Endothelial cell of umbilical vein (primary cell): ENCODE measurements at regions not wholly inside any gene's neighbourhood (a gene's known extent, or its start where the extent isn't known, plus 50 kb on each side); places are given as distances from the start of the nearest gene placed in this dataset.

Experiments used
- BruUV-seq: library from RNA; stranded (reverse); fragments of 400-500 nt; replicated peaks from 2 replicates; lab custom pipeline; 2021; lab: Mats Ljungman, UMichigan
- CTCF ChIA-PET: fragments of 300-600, 350-600 bp; sonication (Branson Sonifier 250); formaldehyde crosslinking; loops from one replicate; lab custom pipeline; 2021; ENCODE audit warnings: antibody characterized with exemption, inconsistent platforms; lab: Charles Lee
- POLR2A ChIA-PET: fragments of 300-600, 350-600 bp; sonication (Branson Sonifier 250); formaldehyde crosslinking; loops from one replicate; lab custom pipeline; 2021; ENCODE audit warnings: antibody characterized with exemption, inconsistent platforms; lab: Charles Lee
- DNase-seq: peaks from one replicate; pipeline ENCODE4 v3.0.0-alpha.2; 2011; ENCODE audit warnings: low read depth, low spot score
- FAIRE-seq: peaks from 2 replicates; lab custom pipeline; 2011; peaks lifted over from hg19 to GRCh38; lab: Jason Lieb, UNC
- H2AFZ ChIP-seq: 2 replicates; pipeline ENCODE4 v1.6.0; 2012; ENCODE audit warnings: low read depth, low read length, control low read depth, inconsistent platforms
- H3K27ac ChIP-seq: 2 replicates; pipeline ENCODE4 v1.5.1; 2011; ENCODE audit warnings: low read depth, mild to moderate bottlenecking, control low read depth, low read length, moderate library complexity; ENCODE audit not compliant: insufficient read depth
- H3K27me3 ChIP-seq, 2 experiments: 2 replicates each; pipeline versions ENCODE4 v1.6.0 to v1.6.1; 2011; ENCODE audit warnings: low read length in 2 of 2, mixed read lengths in 1 of 2; ENCODE audit not compliant: control insufficient read depth in 2 of 2, insufficient read depth in 2 of 2
- H3K36me3 ChIP-seq, 2 experiments: 2 replicates in 1 of 2; 3 replicates in 1 of 2; pipeline ENCODE4 v1.5.1; 2011; ENCODE audit warnings: low read length in 2 of 2, mild to moderate bottlenecking in 1 of 2, moderate library complexity in 1 of 2; ENCODE audit not compliant: control insufficient read depth in 2 of 2, insufficient read depth in 2 of 2; ENCODE audit errors: extremely low read depth in 1 of 2
- H3K4me1 ChIP-seq: 3 replicates; pipeline ENCODE4 v1.5.1; 2011; ENCODE audit warnings: mild to moderate bottlenecking, low read length; ENCODE audit not compliant: control insufficient read depth, insufficient read depth; ENCODE audit errors: extremely low read depth
- H3K4me2 ChIP-seq: 2 replicates; pipeline ENCODE4 v1.6.1; 2011; ENCODE audit warnings: low read length, control low read depth, mixed read lengths; ENCODE audit not compliant: insufficient read depth
- H3K4me3 ChIP-seq, 3 experiments: fragments of 200-600 bp in 1 of 3; sonication (generic), shearing (Covaris generic) in 1 of 3; replicated peaks in 1 of 3; 2 replicates each; pipeline ENCODE4 v1.5.1; 2011 to 2016; ENCODE audit warnings: control low read depth in 3 of 3, low read length in 3 of 3, mild to moderate bottlenecking in 2 of 3, inconsistent platforms in 1 of 3, low read depth in 1 of 3, moderate library complexity in 1 of 3; ENCODE audit not compliant: insufficient read depth in 1 of 3
- H3K79me2 ChIP-seq: 2 replicates; pipeline ENCODE4 v1.6.0; 2012; ENCODE audit warnings: low read length, inconsistent platforms; ENCODE audit not compliant: control insufficient read depth, insufficient read depth
- H3K9ac ChIP-seq: replicated peaks from 2 replicates; pipeline ENCODE3; 2011; ENCODE audit warnings: low read length, control low read depth; ENCODE audit not compliant: insufficient read depth; ENCODE audit errors: extremely low read depth
- H3K9me1 ChIP-seq: replicated peaks from 3 replicates; pipeline ENCODE4 v1.6.0; 2011; ENCODE audit warnings: mild to moderate bottlenecking, low read length; ENCODE audit not compliant: control insufficient read depth, insufficient read depth; ENCODE audit errors: extremely low read depth
- H3K9me3 ChIP-seq: replicated peaks from 2 replicates; pipeline ENCODE4 v1.5.1; 2012; ENCODE audit warnings: low read length, inconsistent platforms; ENCODE audit not compliant: control insufficient read depth, insufficient read depth
- H4K20me1 ChIP-seq: replicated peaks from 2 replicates; pipeline ENCODE3; 2011; ENCODE audit warnings: mild to moderate bottlenecking, low read length; ENCODE audit not compliant: control insufficient read depth, insufficient read depth; ENCODE audit errors: extremely low read depth
- CTCF ChIP-seq, 2 donors: IDR thresholded peaks; 1 replicate in 1 of 2; 2 replicates in 1 of 2; pipeline ENCODE4 v1.5.1; 2011; ENCODE audit warnings: low read length in 2 of 2, mild to moderate bottlenecking in 2 of 2, moderate library complexity in 2 of 2, control low read depth in 1 of 2, inconsistent platforms in 1 of 2, low read depth in 1 of 2; ENCODE audit not compliant: insufficient read depth in 1 of 2; ENCODE audit errors: extremely low read depth in 1 of 2
- EZH2 ChIP-seq: IDR thresholded peaks from 2 replicates; pipeline ENCODE4 v1.6.1; 2012; ENCODE audit warnings: borderline replicate concordance, low read depth, mild to moderate bottlenecking, moderate library complexity, low read length, inconsistent platforms; ENCODE audit not compliant: severe bottlenecking
- FOS ChIP-seq: IDR thresholded peaks from 2 replicates; pipeline ENCODE4 v1.6.1; 2011; ENCODE audit warnings: mild to moderate bottlenecking, low read length, moderate library complexity, borderline replicate concordance; ENCODE audit not compliant: insufficient read depth
- GATA2 ChIP-seq: IDR thresholded peaks from 2 replicates; pipeline ENCODE4 v1.7.0; 2011; ENCODE audit warnings: low read depth, mild to moderate bottlenecking, moderate library complexity, mixed read lengths, low read length; ENCODE audit not compliant: insufficient read length, insufficient read depth
- JUN ChIP-seq: IDR thresholded peaks from 2 replicates; pipeline ENCODE4 v1.6.1; 2011; ENCODE audit warnings: borderline replicate concordance, low read depth; ENCODE audit not compliant: insufficient read length, insufficient read depth
- MYC ChIP-seq: IDR thresholded peaks from one replicate; pipeline ENCODE4 v1.6.1; 2011; ENCODE audit warnings: mild to moderate bottlenecking, low read depth, low read length
- POLR2A ChIP-seq: IDR thresholded peaks from 2 replicates; pipeline ENCODE4 v1.6.1; 2012; ENCODE audit warnings: low read depth, mild to moderate bottlenecking, control low read depth, low read length
- POLR2AphosphoS5 ChIP-seq: IDR thresholded peaks from 2 replicates; pipeline ENCODE4 v1.6.1; 2012; ENCODE audit warnings: low read depth, mild to moderate bottlenecking, control low read depth, low read length, moderate library complexity; ENCODE audit not compliant: insufficient read depth
- dilution Hi-C: fragments of 300-500 bp; cut with MboI; formaldehyde crosslinking; loops from one replicate; pipeline ENCODE4 v1.15.0; 2019; ENCODE audit warnings: low sequenced_read_pairs; ENCODE audit not compliant: extremely low pct_ligation_motif_present
- intact Hi-C: fragments of 100-400 bp; cut with micrococcal nuclease; formaldehyde crosslinking; loops from one replicate; pipeline ENCODE4 v1.10.0; 2022
- TF ChIP-seq, protein P1 (sequence below): IDR thresholded peaks from 2 replicates; pipeline ENCODE4 v1.6.1; 2011; ENCODE audit not compliant: insufficient read depth, insufficient read length

GRCh38 chr14:89576960-89577359 lies 159.9 kb upstream of the FOXN3 start:
- Histone ChIP-seq H3K9me1 (no peaks in the 10 kb centered on the region), H3K27me3 (no peaks in the 10 kb centered on the region), H3K4me1 (no peaks in the 10 kb centered on the region), H4K20me1 (no peaks in the 10 kb centered on the region), H3K4me3 (no peak overlapping the region), H3K79me2 (no peaks in the 10 kb centered on the region), H3K9me3 (no peaks in the 10 kb centered on the region), H3K4me2 (no peak overlapping the region), H3K9ac (no peak overlapping the region), H3K36me3 (no peaks in the 10 kb centered on the region), H2AFZ (no peak overlapping the region), H3K27ac (no peak overlapping the region)
- POLR2A ChIA-PET = no interaction called here
- no TSS peak for BruUV-seq
- no peak for FAIRE-seq
- TF ChIP-seq MYC = no peak
- no peak for TF ChIP-seq EZH2
- no peak for TF ChIP-seq POLR2A
- TF ChIP-seq, protein P1, sequence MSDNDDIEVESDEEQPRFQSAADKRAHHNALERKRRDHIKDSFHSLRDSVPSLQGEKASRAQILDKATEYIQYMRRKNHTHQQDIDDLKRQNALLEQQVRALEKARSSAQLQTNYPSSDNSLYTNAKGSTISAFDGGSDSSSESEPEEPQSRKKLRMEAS = no peak
- TF ChIP-seq FOS = no peak
- TF ChIP-seq JUN = no peak
- TF ChIP-seq GATA2 = no peak
- no peak for TF ChIP-seq CTCF (IDR thresholded peaks at IDR 0.05; ENCODE audit: extremely low read depth in 1 of 2, insufficient read depth in 1 of 2, low read depth in 1 of 2, low read length in 2 of 2)
- no peak for TF ChIP-seq POLR2AphosphoS5
- intact Hi-C loops (no loop called here), dilution Hi-C loops (no loop called here)
- CTCF ChIA-PET = interaction anchor here (1.0 kb wide), 1 partner anchor 10 kb away, joined by 3 read pairs; no protein-coding TSS in a partner anchor
- DNase-seq = no peak
